ENCODE measurements at regions not wholly inside any gene's neighbourhood (a gene's known extent, or its start where the extent isn't known, plus 50 kb on each side); places are given as distances from the start of the nearest gene placed in this dataset.

GRCh38 chr4:24070117-24070516, 180.3 kb upstream of the PPARGC1A start:
- TF ChIP-seq CTCF (IDR thresholded peaks at IDR 0.05; ENCODE audit: borderline replicate concordance, control extremely low read depth, extremely low read depth, insufficient read depth, missing control alignments) = no peak
- no peak for DNase-seq (ENCODE audit: low spot score)
- in situ Hi-C loops (cut with MboI; ENCODE audit: low sequenced_read_pairs, unreplicated experiment) = no loop called here

DNA sequence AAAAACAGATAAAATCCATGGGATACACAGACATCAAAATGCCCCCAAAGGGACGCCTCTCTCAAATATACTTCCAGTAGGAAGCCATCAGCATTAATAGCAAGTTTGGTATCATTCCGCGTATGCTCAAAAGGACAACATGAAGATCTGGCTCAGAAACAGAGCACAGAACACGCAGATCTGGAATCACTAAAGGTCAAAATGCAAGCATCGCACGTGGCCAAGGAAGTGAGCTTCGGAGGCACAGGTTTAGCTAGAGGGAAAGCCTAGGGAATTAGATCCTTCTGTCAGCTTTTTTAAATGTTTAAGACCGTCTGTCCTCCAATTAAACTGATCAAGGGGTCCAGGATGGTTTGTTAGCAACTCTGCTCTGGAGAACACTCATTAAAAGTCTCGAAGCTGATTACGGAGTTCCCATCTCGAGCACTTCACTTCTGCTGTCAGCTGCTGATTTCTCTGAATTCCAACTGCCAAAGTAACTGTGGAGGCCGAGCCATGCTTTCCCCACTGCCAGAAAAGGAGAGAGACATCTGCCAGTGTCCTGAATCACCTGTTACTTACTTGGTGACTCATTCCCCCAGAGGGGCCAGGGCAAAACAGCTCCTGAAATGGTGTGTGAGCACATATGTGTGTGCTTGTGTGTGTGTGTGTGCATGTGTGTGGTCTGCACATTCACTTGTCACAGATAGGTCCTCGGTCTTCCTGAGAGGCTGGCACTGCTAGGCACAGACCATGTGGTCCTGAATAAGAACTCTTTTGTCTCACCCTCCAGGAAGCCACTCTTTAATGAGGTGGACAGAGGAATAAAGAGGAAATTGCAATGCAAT, 177.7 kb upstream of the PPARGC1A start:
- TF ChIP-seq CTCF (IDR thresholded peaks at IDR 0.05; ENCODE audit: borderline replicate concordance, control extremely low read depth, extremely low read depth, insufficient read depth, missing control alignments) = no peak
- no peak for DNase-seq (ENCODE audit: low spot score)
- in situ Hi-C loops (cut with MboI; ENCODE audit: low sequenced_read_pairs, unreplicated experiment) = no loop called here

DNA sequence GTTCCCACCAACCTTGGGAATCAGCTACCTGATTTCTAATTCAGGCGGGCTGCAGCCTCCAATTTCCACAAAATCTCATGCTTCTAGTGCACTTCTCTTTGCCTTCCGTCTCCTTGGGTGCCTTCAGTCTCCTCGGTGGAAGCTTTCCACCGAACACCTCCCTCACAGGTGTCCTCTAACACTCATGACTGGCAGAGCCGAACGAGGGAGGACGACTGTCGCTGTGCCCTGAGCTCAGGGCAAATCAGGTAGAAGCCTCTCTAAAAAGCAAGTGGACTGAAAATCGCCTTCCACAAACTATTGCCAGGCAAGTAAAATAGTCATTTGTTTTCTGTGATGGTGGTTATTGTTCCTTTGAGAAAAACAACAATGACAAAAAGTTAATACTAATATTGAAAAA, 176.1 kb upstream of the PPARGC1A start:
- in situ Hi-C loops (cut with MboI; ENCODE audit: low sequenced_read_pairs, unreplicated experiment) = no loop called here
- no peak for TF ChIP-seq CTCF (IDR thresholded peaks at IDR 0.05; ENCODE audit: borderline replicate concordance, control extremely low read depth, extremely low read depth, insufficient read depth, missing control alignments)
- no peak for DNase-seq (ENCODE audit: low spot score)

DNA sequence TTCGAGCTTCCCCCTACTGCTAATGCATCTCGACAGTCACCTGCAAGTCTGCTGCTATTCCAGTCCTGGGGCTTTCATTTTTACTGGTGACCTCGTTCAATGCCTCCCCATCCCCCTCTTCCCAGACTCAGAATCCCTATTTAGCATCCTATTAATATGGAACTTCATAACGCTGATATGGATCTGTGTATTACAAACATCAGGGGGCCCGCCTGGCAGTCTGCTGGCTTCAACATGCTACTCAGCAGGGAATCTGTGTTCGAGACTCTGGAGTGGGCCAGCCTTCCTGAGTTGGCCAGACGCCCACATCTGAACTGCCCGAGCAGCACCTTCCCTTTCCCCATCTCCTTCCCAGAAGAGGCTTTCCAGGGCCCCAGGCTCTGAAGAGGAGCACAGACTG, 173.9 kb upstream of the PPARGC1A start:
- no peak for DNase-seq (ENCODE audit: low spot score)

DNA sequence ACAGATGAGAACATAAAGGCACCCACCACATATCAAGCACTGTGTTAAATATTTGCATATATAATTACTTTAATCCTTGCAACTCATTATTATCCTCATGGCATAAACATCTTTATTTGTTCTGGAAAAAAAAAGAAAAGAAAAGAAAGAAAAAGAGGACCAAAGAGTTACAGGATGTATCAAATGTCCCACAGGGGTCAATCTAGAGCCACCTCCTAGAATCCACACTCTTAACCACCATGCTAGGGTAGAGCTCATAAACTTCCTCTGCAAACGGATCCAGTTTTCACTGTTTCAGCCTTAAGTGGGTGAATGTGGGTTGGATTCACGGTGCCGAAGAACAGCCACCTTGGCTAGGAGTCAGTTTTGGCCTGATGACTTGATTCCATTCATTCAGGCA, 171.1 kb upstream of the PPARGC1A start:
- TF ChIP-seq CTCF (IDR thresholded peaks at IDR 0.05; ENCODE audit: borderline replicate concordance, control extremely low read depth, extremely low read depth, insufficient read depth, missing control alignments) = no peak
- no peak for DNase-seq (ENCODE audit: low spot score)
- in situ Hi-C loops (cut with MboI; ENCODE audit: low sequenced_read_pairs, unreplicated experiment) = no loop called here

More for the DNA sequence above, 173.9 kb upstream of the PPARGC1A start:
- TF ChIP-seq CTCF (IDR thresholded peaks at IDR 0.05; ENCODE audit: borderline replicate concordance, control extremely low read depth, extremely low read depth, insufficient read depth, missing control alignments) = no peak
- in situ Hi-C loops (cut with MboI; ENCODE audit: low sequenced_read_pairs, unreplicated experiment) = no loop called here

DNA sequence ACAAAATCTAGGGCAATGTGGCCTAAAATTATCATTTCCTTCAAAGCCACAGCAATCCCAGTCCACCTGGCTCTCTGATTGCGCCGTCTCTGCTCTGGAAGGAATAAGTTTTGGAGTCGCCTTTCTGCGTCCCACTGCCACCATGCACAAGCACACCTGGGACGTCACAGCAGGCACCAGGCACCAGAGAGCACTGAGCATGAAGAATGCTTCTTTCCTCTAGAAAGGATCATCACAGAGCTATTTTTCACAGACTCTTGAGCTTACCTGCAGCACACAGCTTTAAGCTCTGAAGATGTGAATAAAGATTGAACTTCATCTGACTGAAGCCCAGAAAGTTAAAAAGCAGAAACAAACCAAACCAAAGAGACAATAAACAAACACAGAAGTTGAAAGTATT, 170.0 kb upstream of the PPARGC1A start:
- no peak for DNase-seq (ENCODE audit: low spot score)
- no peak for TF ChIP-seq CTCF (IDR thresholded peaks at IDR 0.05; ENCODE audit: borderline replicate concordance, control extremely low read depth, extremely low read depth, insufficient read depth, missing control alignments)
- in situ Hi-C loops (cut with MboI; ENCODE audit: low sequenced_read_pairs, unreplicated experiment) = no loop called here
